ENCODE measurements at regions not wholly inside any gene's neighbourhood (a gene's known extent, or its start where the extent isn't known, plus 50 kb on each side); places are given as distances from the start of the nearest gene placed in this dataset.
A peak's percentile ranks its signal among the peaks of the same experiment; 100 is the strongest.

- no peak overlapping the region for H3K4me3 ChIP-seq (replicated peaks; ENCODE audit: low read depth, low read length)
- TF ChIP-seq CTCF (IDR thresholded peaks at IDR 0.05; ENCODE audit: low read length, missing control alignments): no peak
- DNase-seq (ENCODE audit: low read depth): no peak
These were observed 168.1 kb downstream of the AMY1C start for GRCh38 chr1:103917795-103918194.

GRCh38 chr1:103931891-103932290, 182.2 kb downstream of the AMY1C start:
- TF ChIP-seq CTCF (IDR thresholded peaks at IDR 0.05; ENCODE audit: low read length, missing control alignments): no peak
- H3K4me3 ChIP-seq (replicated peaks; ENCODE audit: low read depth, low read length): no peak overlapping the region
- DNase-seq (ENCODE audit: low read depth): no peak

DNA sequence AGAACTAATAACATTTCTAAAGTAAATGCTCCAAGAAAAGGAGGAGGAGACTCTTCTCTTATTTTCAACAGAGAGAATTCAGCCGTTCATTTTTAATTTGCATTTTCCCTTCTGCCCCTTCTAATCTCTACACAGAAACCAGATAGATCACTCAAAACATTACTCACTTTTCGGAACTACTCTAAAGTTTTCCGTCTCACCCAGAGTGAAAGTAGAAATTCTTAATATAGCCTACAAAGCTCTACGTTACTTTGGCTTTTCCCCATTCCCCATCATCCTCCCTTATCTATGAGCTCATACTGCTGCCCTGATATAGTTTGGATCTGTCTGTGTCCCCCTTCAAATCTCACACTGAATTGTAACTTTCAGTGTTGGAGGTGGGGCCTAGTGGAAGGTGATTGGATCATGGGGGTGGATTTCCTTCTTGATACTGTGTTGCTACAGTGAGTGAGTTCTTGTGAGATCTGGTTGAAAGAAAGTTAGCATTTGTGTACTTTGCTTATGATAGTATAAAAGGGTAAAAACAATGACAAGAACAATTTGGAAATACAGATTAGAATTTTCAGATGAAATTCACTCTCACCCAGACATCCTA, 188.2 kb downstream of the AMY1C start:
- no peak for TF ChIP-seq CTCF (IDR thresholded peaks at IDR 0.05; ENCODE audit: low read length, missing control alignments)
- no peak for DNase-seq (ENCODE audit: low read depth)
- no peak overlapping the region for H3K4me3 ChIP-seq (replicated peaks; ENCODE audit: low read depth, low read length)

GRCh38 chr1:103941086-103941485, 191.4 kb downstream of the AMY1C start:
- no peak for DNase-seq (ENCODE audit: low read depth)
- TF ChIP-seq CTCF (IDR thresholded peaks at IDR 0.05; ENCODE audit: low read length, missing control alignments): no peak
- no peak overlapping the region for H3K4me3 ChIP-seq (replicated peaks; ENCODE audit: low read depth, low read length)

DNA sequence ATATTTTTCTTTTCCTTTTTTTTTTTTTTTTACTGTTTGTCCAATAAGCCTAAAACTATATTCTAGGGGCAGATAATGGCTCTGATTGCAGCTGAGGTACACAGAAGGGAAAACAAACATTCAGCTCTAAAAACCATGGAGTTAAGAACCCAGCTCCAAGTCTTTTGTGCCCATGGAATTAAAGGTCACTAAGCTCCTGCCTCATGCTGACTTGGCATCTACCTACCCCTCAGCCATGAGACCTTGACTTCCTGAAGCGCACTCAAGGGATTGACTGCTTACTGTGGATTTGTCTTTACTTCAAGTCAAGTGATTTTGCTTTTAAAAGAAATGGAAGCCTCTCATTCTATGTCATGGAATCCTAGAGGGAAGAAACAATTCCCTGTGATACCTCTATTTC, 192.3 kb downstream of the AMY1C start:
- no peak for TF ChIP-seq CTCF (IDR thresholded peaks at IDR 0.05; ENCODE audit: low read length, missing control alignments)
- DNase-seq (ENCODE audit: low read depth): no peak
- H3K4me3 ChIP-seq (replicated peaks; ENCODE audit: low read depth, low read length): no peak overlapping the region

- no peak overlapping the region for H3K4me3 ChIP-seq (replicated peaks; ENCODE audit: low read depth, low read length)
- TF ChIP-seq CTCF (IDR thresholded peaks at IDR 0.05; ENCODE audit: low read length, missing control alignments): no peak
- no peak for DNase-seq (ENCODE audit: low read depth)
These were observed 196.1 kb downstream of the AMY1C start for GRCh38 chr1:103945774-103946173.

GRCh38 chr1:103948526-103948925, 198.8 kb downstream of the AMY1C start:
- no peak overlapping the region for H3K4me3 ChIP-seq (replicated peaks; ENCODE audit: low read depth, low read length)
- no peak for TF ChIP-seq CTCF (IDR thresholded peaks at IDR 0.05; ENCODE audit: low read length, missing control alignments)
- peak; percentile 1 for DNase-seq (ENCODE audit: low read depth)
